ENCODE measurements at regions not wholly inside any gene's neighbourhood (a gene's known extent, or its start where the extent isn't known, plus 50 kb on each side); places are given as distances from the start of the nearest gene placed in this dataset.

DNA sequence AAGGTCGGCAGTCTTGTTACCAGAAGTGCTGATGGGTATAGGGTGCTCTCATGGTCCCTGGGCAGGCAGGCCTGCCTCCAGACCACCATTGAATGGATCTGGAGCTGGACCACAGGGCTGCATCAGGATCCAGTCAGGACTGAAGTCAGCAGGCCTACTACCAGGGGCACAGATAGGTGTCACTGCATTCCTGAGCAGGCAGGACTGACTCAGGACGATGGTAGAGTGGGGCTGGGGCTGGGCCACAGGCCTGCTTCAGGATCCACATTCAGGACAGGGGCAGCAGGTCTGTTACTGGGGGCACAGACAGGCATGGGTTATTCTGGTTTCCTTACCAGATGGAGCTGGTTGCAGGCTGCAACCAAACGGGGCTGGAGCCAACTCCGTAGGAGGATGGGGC lies 51.4 kb upstream of the MAP3K4 start:
- Mint-ChIP-seq H3K27ac (no peak overlapping the region), H3K36me3 (ENCODE audit: low read depth) (no peaks in the 10 kb centered on the region), H3K9me3 (no peaks in the 10 kb centered on the region), H3K4me1 (ENCODE audit: low read depth) (no peaks in the 10 kb centered on the region), H3K4me3 (no peak overlapping the region), H3K27me3 (ENCODE audit: insufficient read depth) (peaks cover 9% of the 10 kb centered on the region)
- TF ChIP-seq, protein P1, sequence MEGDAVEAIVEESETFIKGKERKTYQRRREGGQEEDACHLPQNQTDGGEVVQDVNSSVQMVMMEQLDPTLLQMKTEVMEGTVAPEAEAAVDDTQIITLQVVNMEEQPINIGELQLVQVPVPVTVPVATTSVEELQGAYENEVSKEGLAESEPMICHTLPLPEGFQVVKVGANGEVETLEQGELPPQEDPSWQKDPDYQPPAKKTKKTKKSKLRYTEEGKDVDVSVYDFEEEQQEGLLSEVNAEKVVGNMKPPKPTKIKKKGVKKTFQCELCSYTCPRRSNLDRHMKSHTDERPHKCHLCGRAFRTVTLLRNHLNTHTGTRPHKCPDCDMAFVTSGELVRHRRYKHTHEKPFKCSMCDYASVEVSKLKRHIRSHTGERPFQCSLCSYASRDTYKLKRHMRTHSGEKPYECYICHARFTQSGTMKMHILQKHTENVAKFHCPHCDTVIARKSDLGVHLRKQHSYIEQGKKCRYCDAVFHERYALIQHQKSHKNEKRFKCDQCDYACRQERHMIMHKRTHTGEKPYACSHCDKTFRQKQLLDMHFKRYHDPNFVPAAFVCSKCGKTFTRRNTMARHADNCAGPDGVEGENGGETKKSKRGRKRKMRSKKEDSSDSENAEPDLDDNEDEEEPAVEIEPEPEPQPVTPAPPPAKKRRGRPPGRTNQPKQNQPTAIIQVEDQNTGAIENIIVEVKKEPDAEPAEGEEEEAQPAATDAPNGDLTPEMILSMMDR (IDR thresholded peaks at IDR 0.05) = no peak
- DNase-seq = no peak

Data from HFFc6 (cell line).